ENCODE measurements at regions not wholly inside any gene's neighbourhood (a gene's known extent, or its start where the extent isn't known, plus 50 kb on each side); places are given as distances from the start of the nearest gene placed in this dataset.

DNA sequence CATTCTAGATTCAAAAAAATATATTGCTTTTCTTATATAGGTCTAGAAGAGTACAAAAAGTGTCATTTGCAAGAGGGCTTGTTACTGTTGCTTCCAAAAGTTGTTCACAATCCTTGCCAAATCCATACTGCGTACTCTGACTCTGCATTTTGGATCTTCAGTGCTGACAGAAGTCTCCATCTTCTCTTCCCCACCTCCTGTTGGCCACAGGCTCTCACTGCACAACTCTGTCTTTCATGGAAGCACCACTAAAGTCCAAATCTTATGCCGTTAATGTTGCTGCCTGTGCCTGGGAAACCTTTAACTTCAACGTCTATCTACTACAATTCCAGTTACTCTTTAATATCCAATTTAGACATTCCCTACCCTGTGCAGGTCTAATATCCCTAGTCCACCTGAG lies 419.9 kb downstream of the NR2F2 start:
- H3K27ac ChIP-seq (ENCODE audit: extremely low read length, insufficient read depth, low read length), result no peak overlapping the region

More for the DNA sequence above, 419.9 kb downstream of the NR2F2 start:
- H2AFZ ChIP-seq (ENCODE audit: low read length), result no peak overlapping the region
- H3K79me2 ChIP-seq (ENCODE audit: insufficient read depth, low read length), result no peaks in the 10 kb centered on the region
- intact Hi-C loops (cut with micrococcal nuclease; ENCODE audit: unreplicated experiment) (no loop called here), in situ Hi-C loops (cut with HindIII; ENCODE audit: extremely low pct_ligation_motif_present, low pct_unique_long_range_greater_than_20kb) (no loop called here)
- ATAC-seq (no peak), FAIRE-seq (no peak), DNase-seq (ENCODE audit: low spot score) (no peak)
- ChIA-PET CTCF (ENCODE audit: low intra/inter-chr PET ratio, low total read pairs) (no interaction called here), POLR2A (no interaction called here)
- BruUV-seq (replicated peaks), result no TSS peak
- H3K4me2 ChIP-seq (ENCODE audit: low read depth, low read length), result no peak overlapping the region
- no peaks in the 10 kb centered on the region for H4K20me1 ChIP-seq (ENCODE audit: insufficient read depth, low read length)
- TF ChIP-seq BCL6 (CRISPR knock-in tag; IDR thresholded peaks at IDR 0.05) (no peak), SUZ12 (IDR thresholded peaks at IDR 0.05; ENCODE audit: low read depth, low read length) (no peak), ZNF7 (CRISPR knock-in tag; IDR thresholded peaks at IDR 0.05) (no peak), FOXK1 (CRISPR knock-in tag; IDR thresholded peaks at IDR 0.05; ENCODE audit: borderline replicate concordance, low read depth) (no peak), ZNF749 (CRISPR knock-in tag; IDR thresholded peaks at IDR 0.05; ENCODE audit: borderline replicate concordance) (no peak), STAT5B (CRISPR knock-in tag; IDR thresholded peaks at IDR 0.05) (no peak), ZNF781 (CRISPR knock-in tag; IDR thresholded peaks at IDR 0.05; ENCODE audit: borderline replicate concordance, not compliant biosample characterization) (no peak), ADNP (CRISPR knock-in tag; IDR thresholded peaks at IDR 0.05) (no peak), ZNF616 (CRISPR knock-in tag; IDR thresholded peaks at IDR 0.05; ENCODE audit: low read depth) (no peak)
- TF ChIP-seq, protein P1, sequence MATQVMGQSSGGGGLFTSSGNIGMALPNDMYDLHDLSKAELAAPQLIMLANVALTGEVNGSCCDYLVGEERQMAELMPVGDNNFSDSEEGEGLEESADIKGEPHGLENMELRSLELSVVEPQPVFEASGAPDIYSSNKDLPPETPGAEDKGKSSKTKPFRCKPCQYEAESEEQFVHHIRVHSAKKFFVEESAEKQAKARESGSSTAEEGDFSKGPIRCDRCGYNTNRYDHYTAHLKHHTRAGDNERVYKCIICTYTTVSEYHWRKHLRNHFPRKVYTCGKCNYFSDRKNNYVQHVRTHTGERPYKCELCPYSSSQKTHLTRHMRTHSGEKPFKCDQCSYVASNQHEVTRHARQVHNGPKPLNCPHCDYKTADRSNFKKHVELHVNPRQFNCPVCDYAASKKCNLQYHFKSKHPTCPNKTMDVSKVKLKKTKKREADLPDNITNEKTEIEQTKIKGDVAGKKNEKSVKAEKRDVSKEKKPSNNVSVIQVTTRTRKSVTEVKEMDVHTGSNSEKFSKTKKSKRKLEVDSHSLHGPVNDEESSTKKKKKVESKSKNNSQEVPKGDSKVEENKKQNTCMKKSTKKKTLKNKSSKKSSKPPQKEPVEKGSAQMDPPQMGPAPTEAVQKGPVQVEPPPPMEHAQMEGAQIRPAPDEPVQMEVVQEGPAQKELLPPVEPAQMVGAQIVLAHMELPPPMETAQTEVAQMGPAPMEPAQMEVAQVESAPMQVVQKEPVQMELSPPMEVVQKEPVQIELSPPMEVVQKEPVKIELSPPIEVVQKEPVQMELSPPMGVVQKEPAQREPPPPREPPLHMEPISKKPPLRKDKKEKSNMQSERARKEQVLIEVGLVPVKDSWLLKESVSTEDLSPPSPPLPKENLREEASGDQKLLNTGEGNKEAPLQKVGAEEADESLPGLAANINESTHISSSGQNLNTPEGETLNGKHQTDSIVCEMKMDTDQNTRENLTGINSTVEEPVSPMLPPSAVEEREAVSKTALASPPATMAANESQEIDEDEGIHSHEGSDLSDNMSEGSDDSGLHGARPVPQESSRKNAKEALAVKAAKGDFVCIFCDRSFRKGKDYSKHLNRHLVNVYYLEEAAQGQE (IDR thresholded peaks at IDR 0.05; ENCODE audit: borderline replicate concordance in 1 of 2, low read depth in 1 of 2, low read length in 2 of 2), result no peak
- TF ChIP-seq, protein P2, sequence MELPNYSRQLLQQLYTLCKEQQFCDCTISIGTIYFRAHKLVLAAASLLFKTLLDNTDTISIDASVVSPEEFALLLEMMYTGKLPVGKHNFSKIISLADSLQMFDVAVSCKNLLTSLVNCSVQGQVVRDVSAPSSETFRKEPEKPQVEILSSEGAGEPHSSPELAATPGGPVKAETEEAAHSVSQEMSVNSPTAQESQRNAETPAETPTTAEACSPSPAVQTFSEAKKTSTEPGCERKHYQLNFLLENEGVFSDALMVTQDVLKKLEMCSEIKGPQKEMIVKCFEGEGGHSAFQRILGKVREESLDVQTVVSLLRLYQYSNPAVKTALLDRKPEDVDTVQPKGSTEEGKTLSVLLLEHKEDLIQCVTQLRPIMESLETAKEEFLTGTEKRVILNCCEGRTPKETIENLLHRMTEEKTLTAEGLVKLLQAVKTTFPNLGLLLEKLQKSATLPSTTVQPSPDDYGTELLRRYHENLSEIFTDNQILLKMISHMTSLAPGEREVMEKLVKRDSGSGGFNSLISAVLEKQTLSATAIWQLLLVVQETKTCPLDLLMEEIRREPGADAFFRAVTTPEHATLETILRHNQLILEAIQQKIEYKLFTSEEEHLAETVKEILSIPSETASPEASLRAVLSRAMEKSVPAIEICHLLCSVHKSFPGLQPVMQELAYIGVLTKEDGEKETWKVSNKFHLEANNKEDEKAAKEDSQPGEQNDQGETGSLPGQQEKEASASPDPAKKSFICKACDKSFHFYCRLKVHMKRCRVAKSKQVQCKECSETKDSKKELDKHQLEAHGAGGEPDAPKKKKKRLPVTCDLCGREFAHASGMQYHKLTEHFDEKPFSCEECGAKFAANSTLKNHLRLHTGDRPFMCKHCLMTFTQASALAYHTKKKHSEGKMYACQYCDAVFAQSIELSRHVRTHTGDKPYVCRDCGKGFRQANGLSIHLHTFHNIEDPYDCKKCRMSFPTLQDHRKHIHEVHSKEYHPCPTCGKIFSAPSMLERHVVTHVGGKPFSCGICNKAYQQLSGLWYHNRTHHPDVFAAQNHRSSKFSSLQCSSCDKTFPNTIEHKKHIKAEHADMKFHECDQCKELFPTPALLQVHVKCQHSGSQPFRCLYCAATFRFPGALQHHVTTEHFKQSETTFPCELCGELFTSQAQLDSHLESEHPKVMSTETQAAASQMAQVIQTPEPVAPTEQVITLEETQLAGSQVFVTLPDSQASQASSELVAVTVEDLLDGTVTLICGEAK (IDR thresholded peaks at IDR 0.05), result no peak
- TF ChIP-seq, protein P2 (CRISPR knock-in tag; IDR thresholded peaks at IDR 0.05), result no peak
- H3K9ac ChIP-seq (ENCODE audit: insufficient read depth, low read depth, low read length), result no peak overlapping the region
- 12% methylated on average over 3 of the region's 3 CpGs for WGBS (ENCODE audit: low lambda C conversion rate)
- H3K4me1 ChIP-seq (ENCODE audit: insufficient read depth, low read length), result no peaks in the 10 kb centered on the region
- H3K9me3 ChIP-seq (ENCODE audit: low read length), result no peaks in the 10 kb centered on the region
- H3K27me3 ChIP-seq (ENCODE audit: control insufficient read depth in 1 of 2, insufficient read depth in 2 of 2, low read length in 2 of 2), result no peaks in the 10 kb centered on the region
- H3K4me3 ChIP-seq (replicated peaks in 1 of 3; ENCODE audit: insufficient read depth in 1 of 3, low read depth in 2 of 3, low read length in 3 of 3), result no peak overlapping the region
- H3K36me3 ChIP-seq (replicated peaks in 1 of 2; ENCODE audit: control insufficient read depth in 1 of 2, insufficient read depth in 2 of 2, low read length in 2 of 2), result no peaks in the 10 kb centered on the region

Measured in HepG2 (cell line).